ENCODE measurements at regions not wholly inside any gene's neighbourhood (a gene's known extent, or its start where the extent isn't known, plus 50 kb on each side); places are given as distances from the start of the nearest gene placed in this dataset.
A peak's percentile ranks its signal among the peaks of the same experiment; 100 is the strongest.
"Not testable (repeated sequence)": the region's sequence is repeated elsewhere in the genome, so short reads cannot be mapped to it uniquely, and the experiment has no call there.

GRCh38 chr7:66556177-66556548 lies 72.5 kb upstream of the KCTD7 start:
- no peak for DNase-seq (ENCODE audit: low read depth)
- no peak for TF ChIP-seq CTCF (IDR thresholded peaks at IDR 0.05; ENCODE audit: low read depth, low read length, missing control alignments)
- in situ Hi-C loops (cut with HindIII; ENCODE audit: low sequenced_read_pairs) = no loop called here
- H3K4me3 ChIP-seq (ENCODE audit: low read depth, low read length) = no peak overlapping the region

- TF ChIP-seq CTCF (IDR thresholded peaks at IDR 0.05; ENCODE audit: low read depth, low read length, missing control alignments) = no peak
- in situ Hi-C loops (cut with HindIII; ENCODE audit: low sequenced_read_pairs) = no loop called here
- no peak overlapping the region for H3K4me3 ChIP-seq (ENCODE audit: low read depth, low read length)
- DNase-seq (ENCODE audit: low read depth) = no peak
Observed at GRCh38 chr7:66556549-66557213, 72.0 kb upstream of the KCTD7 start.

GRCh38 chr7:66557214-66558200 lies 71.2 kb upstream of the KCTD7 start:
- no peak overlapping the region for H3K4me3 ChIP-seq (ENCODE audit: low read depth, low read length)
- TF ChIP-seq CTCF (IDR thresholded peaks at IDR 0.05; ENCODE audit: low read depth, low read length, missing control alignments) = peak; percentile 96
- DNase-seq (ENCODE audit: low read depth) = peak; percentile 12
- in situ Hi-C loops (cut with HindIII; ENCODE audit: low sequenced_read_pairs) = no loop called here

GRCh38 chr7:66558201-66558641 lies 70.5 kb upstream of the KCTD7 start:
- in situ Hi-C loops (cut with HindIII; ENCODE audit: low sequenced_read_pairs) = no loop called here
- no peak overlapping the region for H3K4me3 ChIP-seq (ENCODE audit: low read depth, low read length)
- TF ChIP-seq CTCF (IDR thresholded peaks at IDR 0.05; ENCODE audit: low read depth, low read length, missing control alignments) = no peak
- no peak for DNase-seq (ENCODE audit: low read depth)

- in situ Hi-C loops (cut with HindIII; ENCODE audit: low sequenced_read_pairs) = no loop called here
- DNase-seq (ENCODE audit: low read depth) = no peak
- H3K4me3 ChIP-seq (ENCODE audit: low read depth, low read length) = no peak overlapping the region
- no peak for TF ChIP-seq CTCF (IDR thresholded peaks at IDR 0.05; ENCODE audit: low read depth, low read length, missing control alignments)
Observed at GRCh38 chr7:66558660-66559465, 69.8 kb upstream of the KCTD7 start.

GRCh38 chr7:66564045-66564444 lies 64.6 kb upstream of the KCTD7 start:
- in situ Hi-C loops (cut with HindIII; ENCODE audit: low sequenced_read_pairs) = no loop called here
- TF ChIP-seq CTCF (IDR thresholded peaks at IDR 0.05; ENCODE audit: low read depth, low read length, missing control alignments) = no peak
- no peak for DNase-seq (ENCODE audit: low read depth)
- no peak overlapping the region for H3K4me3 ChIP-seq (ENCODE audit: low read depth, low read length)

- H3K4me3 ChIP-seq (ENCODE audit: low read depth, low read length); in situ Hi-C loops (cut with HindIII; ENCODE audit: low sequenced_read_pairs); DNase-seq (ENCODE audit: low read depth): not testable (repeated sequence)
Observed at GRCh38 chr7:66570179-66570578, 58.5 kb upstream of the KCTD7 start.

All from astrocyte of the cerebellum (primary cell).